Activated T-helper 1 cell treated with Interleukin-2 at 50 U/mL for 16 hours (primary cell): ENCODE measurements at regions not wholly inside any gene's neighbourhood (a gene's known extent, or its start where the extent isn't known, plus 50 kb on each side); places are given as distances from the start of the nearest gene placed in this dataset.

Experiments used
- DNase-seq: peaks from one replicate; pipeline ENCODE4 v3.0.0-alpha.2; 2020; ENCODE audit warnings: low read depth

- DNase-seq, result no peak
These were observed 581.0 kb upstream of the TMEM132C start for GRCh38 chr12:127685931-127686330.

- no peak for DNase-seq
These were observed 579.8 kb upstream of the TMEM132C start for GRCh38 chr12:127687181-127687580.

- no peak for DNase-seq
These were observed 578.0 kb upstream of the TMEM132C start for GRCh38 chr12:127688906-127689428.

DNA sequence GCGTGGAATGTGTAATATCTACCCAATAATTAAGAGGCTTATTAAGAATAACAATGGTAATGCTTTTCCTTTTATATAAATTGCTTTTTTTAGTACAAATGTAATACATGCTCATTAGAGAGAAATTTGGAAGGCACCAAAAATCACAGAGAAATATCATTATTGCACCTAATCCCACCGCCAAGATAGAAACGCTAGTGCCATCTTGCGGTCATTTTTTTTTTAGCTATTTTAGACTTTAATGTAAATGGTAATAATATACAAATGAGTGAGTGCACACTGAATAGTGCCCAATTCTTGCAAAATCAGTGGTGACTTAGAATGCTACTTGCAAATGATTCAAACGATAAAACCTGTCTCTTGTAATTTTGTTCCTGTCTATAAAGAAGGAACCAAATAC, 576.8 kb upstream of the TMEM132C start:
- DNase-seq, result no peak

- no peak for DNase-seq
These were observed 570.0 kb upstream of the TMEM132C start for GRCh38 chr12:127696963-127697362.

GRCh38 chr12:127703026-127703425, 563.9 kb upstream of the TMEM132C start:
- DNase-seq, result no peak

DNA sequence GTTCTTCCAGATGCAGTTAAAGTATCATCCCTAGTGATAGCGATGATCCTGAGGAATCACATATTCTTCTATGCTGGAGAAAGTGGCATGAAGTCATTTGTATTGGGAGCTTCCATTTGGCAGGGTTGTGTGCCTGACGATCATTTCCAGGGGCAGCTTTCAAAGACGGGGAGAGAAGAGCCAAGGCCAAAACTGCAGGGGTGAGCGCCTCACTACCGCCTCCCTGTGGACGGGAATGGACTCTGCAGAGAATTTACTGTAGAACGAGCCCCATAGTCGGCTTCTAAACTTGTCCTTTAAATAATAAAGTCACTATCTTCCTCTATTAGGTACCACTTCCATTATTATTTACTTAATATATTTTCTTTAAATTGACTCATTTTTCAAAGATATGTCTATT, 555.9 kb upstream of the TMEM132C start:
- DNase-seq, result no peak

GRCh38 chr12:127712561-127712960, 554.4 kb upstream of the TMEM132C start:
- DNase-seq, result no peak

DNA sequence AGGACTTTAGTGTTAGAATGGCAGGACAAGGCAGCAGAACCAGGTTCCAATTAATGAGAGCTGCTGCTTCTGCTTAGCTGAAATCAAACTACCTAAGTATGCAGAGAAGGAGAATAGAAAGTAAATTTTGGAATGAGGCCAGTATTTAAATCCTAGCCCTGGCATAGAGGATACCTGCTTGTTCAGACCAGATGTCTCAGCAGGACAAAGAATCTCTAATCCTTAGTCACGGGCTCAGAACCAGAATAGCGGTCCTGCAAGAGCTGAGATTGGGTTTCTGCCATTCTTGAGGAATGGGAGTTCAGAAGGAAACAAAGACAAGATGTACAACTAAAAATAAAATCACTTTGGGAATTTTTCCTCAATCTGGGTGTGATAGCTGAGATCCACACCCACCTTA, 550.8 kb upstream of the TMEM132C start:
- DNase-seq, result no peak

DNA sequence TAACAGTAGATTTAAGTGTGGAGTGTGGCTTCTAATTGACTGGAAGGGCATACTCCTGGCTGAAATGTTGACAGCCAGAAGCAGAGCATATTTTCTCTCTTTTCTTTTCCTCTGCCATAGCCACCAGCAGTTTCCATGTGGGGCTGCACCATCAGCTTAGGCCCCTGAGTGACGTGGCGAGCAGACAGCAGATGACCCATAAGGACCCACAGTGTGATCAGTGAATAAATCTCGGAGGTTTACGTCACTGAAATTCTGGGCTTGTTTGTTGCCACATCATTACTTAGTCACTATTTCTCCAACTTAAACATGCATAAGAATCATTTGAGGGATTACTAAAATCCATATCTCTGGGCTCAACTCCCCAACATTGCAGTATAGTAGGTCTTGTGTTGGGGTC, 549.7 kb upstream of the TMEM132C start:
- no peak for DNase-seq

DNA sequence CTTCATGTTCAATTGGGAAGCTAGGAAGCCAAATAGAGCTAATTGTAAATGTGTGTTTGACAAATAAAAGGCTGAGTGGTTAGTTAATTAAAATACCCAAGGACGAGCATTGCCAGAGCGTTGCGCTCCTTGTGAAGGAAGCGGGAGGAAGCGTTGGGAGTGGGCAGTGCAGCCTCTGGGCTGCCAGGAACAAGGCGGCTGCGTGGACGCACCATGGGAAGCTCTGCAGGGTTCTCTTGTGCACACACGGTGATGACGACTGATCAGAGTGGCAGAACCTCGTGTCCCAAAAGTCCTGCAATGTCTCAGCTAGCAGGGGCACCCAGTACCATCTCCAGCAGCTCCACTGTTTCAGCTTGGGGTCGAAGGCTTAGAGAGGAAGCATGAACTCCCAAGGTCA, 546.6 kb upstream of the TMEM132C start:
- DNase-seq, result no peak

DNA sequence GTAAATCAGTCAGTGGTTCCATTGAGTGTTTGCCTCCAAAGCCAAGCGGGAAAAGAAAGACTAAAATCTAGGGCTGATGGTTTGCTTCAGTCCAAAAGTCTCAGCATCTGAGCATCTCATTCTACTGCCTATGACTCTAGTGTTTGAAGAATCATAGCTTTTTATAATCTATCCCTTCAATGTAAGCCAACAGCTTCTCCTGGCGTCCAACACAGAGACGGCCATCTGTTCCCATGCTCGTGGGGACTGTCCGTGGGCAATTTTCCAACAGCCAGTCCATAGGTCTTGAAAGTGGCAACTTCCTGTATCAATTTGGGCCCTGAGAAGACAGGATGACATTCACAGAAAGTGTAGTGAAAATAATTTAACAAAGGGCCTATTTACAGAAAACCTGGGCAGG, 544.4 kb upstream of the TMEM132C start:
- DNase-seq, result no peak

DNA sequence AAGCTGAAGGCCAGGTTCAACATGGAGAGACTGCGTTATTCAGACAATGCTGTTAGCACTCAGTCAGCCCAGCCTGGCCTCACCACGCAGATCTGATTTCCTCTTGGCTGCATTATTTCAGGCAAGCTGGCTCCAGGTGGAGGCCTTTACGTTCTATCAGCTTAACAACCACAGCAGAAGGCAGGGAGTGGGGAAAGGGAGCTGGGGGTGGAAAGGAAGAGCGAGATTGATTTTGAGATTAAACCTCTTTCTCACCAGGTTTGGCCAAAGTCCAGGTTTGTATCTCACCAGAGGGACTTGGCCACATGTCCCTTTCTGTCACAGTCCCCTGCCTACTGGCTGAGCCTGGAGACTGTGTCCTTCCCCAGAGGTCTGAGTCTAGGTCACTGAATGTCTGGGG, 543.7 kb upstream of the TMEM132C start:
- no peak for DNase-seq

DNA sequence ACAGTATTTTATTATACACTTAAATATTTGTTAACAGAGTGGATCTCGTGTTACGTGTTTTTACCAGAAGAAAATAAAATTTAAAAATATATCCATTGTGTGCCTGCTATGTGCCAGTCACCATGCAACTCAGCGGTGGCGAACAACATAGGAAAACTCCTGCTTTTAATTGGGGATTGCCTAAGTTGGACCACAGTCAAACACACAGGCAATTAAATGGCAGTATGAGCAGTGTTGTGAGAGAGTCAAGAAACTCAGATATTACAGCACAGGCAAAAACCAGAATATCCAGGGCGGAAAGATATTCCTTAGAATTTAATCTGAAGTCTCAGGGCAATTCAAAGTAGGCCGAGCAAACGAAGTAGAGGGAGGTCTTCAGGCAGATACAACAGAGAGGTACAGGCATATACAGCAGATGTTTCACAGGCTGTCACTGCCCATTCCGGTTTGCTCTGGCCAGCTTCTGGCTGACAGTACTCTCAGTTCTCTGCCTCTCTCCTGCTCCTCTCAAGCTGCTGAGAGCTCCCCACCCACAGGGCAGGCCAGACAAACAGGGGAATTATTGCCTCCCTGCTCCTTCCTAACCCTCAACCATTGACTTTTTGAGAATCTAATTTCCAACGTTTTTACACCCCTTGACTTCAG, 540.2 kb upstream of the TMEM132C start:
- DNase-seq, result no peak

GRCh38 chr12:127728285-127728684, 538.7 kb upstream of the TMEM132C start:
- no peak for DNase-seq

DNA sequence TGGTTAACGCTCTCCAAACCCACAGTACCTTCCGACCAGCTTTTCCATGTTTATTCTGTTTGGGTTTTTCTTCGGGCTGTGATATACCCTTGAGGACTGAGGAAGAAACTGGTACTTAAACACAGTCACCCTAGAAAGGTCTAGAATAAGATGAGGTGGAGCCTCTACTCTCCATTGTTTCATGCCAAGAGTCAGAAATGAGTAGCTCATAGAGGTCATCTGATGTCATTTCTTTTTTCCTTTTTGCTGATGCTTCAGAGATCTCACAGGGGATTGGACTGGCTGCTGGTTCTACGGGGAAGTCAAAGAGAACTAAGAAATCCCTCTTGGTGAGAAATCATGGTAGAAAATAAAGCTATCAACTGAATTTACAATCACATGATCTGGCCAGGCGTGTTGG, 538.2 kb upstream of the TMEM132C start:
- no peak for DNase-seq

DNA sequence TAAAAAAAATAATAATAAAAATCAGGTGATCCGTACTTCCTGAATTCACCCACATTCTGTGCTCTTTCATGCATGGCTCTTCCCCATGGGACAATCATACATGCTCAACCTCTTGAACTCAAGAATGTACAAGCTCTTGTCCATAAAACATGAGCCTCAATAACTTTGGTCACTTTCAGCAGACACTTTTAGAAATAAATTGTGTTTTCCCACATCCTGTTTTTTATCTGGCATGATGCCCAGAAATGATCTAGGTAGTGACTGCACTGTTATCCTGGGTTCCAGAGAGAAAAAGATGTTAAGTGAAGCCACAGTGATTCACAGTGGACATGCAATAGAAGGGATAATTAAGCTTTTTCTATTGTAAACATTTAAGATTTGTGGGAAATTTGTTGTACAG, 537.6 kb upstream of the TMEM132C start:
- no peak for DNase-seq

DNA sequence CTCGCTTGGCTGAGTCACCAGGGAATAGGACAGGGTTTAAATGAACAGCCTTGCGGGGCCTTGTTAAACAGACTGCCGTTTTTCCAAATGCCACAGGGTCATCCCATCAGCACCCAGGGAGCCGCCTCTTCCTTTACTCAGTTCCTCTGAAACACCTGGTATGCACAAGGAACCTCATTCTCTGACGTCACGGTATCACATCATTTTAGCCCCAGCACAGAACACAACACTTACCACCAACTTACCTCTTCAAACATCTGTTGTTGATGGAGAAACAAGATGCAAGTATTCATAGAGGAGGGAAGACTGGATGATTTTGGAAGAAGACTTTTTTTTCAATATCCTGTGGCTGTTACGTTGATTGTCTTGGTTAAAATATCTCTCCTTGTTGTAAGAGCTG, 535.3 kb upstream of the TMEM132C start:
- no peak for DNase-seq

DNA sequence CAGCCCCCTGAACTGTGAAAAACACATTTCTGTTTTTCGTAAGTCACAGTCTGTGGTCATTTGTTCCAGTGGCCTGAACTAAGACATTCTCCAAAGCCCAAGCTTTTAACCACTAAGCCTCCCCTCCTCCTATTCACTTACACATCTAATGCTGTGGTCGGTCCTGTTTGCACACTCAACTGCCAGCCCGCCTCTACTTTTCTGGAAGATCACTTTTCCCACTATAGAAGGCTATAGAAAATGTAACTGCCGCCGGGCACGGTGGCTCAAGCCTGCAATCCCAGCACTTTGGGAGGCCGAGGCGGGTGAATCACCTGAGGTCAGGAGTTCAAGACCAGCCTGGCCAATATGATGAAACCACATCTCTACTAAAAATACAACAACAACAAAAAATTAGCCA, 524.7 kb upstream of the TMEM132C start:
- no peak for DNase-seq

- no peak for DNase-seq
These were observed 521.3 kb upstream of the TMEM132C start for GRCh38 chr12:127745469-127746212.

DNA sequence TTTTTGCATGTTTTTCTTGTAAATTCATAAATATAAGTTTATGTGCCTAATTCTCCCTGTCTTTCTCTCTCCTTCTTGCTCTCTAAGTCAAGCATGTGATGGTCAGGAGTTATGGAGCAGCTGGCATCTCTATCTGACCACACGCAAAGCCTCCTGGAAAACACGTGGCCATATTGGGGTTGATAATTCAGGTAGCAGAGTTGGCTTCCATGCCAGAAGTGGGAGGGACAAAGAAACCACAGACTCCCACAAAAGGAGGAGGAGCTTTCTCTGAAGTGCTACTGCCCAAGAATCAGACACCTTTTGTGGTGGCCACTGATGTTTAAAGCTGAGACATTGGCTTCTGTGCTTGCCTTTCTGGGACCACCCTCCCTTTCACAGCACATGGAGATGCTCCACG, 517.6 kb upstream of the TMEM132C start:
- no peak for DNase-seq

GRCh38 chr12:127750076-127750840, 516.7 kb upstream of the TMEM132C start:
- DNase-seq, result no peak

DNA sequence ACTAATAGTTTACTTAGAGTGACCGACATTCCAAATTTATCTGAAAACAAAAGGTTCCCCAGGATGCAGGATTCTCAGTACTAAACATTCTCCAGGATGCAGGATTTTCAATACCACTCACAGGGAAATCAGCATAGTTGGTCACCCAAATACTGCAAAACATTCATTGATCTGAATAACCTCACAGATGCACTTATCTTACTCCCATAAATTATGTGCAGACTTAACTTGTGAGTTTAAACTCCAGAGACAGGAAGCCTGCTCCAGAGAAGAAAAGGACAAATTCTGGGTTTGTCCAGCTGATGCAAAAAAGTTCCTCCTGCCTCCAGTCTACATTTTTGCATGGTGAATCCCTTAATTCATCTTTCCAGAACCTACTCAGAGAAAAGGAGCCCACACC, 514.2 kb upstream of the TMEM132C start:
- no peak for DNase-seq
